WTC11 (cell line): ENCODE measurements at regions not wholly inside any gene's neighbourhood (a gene's known extent, or its start where the extent isn't known, plus 50 kb on each side); places are given as distances from the start of the nearest gene placed in this dataset.

Experiments used
- ATAC-seq: fragments of 200-7000 bp; cut with Tn5 transposase; 2 replicates; pipeline ENCODE4 v1.10.0; 2021; ENCODE audit warnings: mild to moderate bottlenecking, moderate library complexity
- CTCF ChIA-PET: fragments of 300-600 bp; sonication (Branson Sonifier 250); formaldehyde crosslinking; loops from one replicate; lab custom pipeline; 2021; ENCODE audit warnings: antibody characterized with exemption; lab: Charles Lee
- POLR2A ChIA-PET: fragments of 350-600 bp; sonication (Branson Sonifier 250); formaldehyde crosslinking; loops from one replicate; lab custom pipeline; 2021; ENCODE audit warnings: antibody characterized with exemption; lab: Charles Lee
- DNase-seq: peaks from one replicate; pipeline ENCODE4 v3.0.0; 2021; ENCODE audit warnings: low spot score
- H3K27ac Mint-ChIP-seq: 2 replicates; pipeline ENCODE4 v1.8.0; 2021; ENCODE audit warnings: mixed read lengths
- H3K27me3 Mint-ChIP-seq: 2 replicates; pipeline ENCODE4 v1.8.0; 2021; ENCODE audit warnings: low read depth, mild to moderate bottlenecking, moderate library complexity, mixed read lengths
- H3K36me3 Mint-ChIP-seq: 2 replicates; pipeline ENCODE4 v1.8.0; 2021; ENCODE audit warnings: mixed read lengths
- H3K4me1 Mint-ChIP-seq: 2 replicates; pipeline ENCODE4 v1.8.0; 2022; ENCODE audit warnings: mixed read lengths
- H3K4me3 Mint-ChIP-seq: 2 replicates; pipeline ENCODE4 v1.8.0; 2021; ENCODE audit warnings: mild to moderate bottlenecking, moderate library complexity, mixed read lengths
- H3K9me3 Mint-ChIP-seq: 2 replicates; pipeline ENCODE4 v1.8.0; 2021; ENCODE audit warnings: mixed read lengths
- CREB1 ChIP-seq: sonication (generic); formaldehyde crosslinking; IDR thresholded peaks from 2 replicates; pipeline ENCODE4 v1.8.0; 2023; ENCODE audit warnings: mild to moderate bottlenecking, missing genetic modification reagents
- ESRRA ChIP-seq: sonication (generic); formaldehyde crosslinking; IDR thresholded peaks from 2 replicates; pipeline ENCODE4 v1.8.1; 2022; ENCODE audit warnings: mild to moderate bottlenecking, missing genetic modification reagents, borderline replicate concordance
- FOXJ3 ChIP-seq: sonication (generic); formaldehyde crosslinking; IDR thresholded peaks from 2 replicates; pipeline ENCODE4 v1.9.0; 2021; ENCODE audit warnings: missing genetic modification reagents, mild to moderate bottlenecking, borderline replicate concordance
- GABPB1 ChIP-seq: sonication (generic); formaldehyde crosslinking; IDR thresholded peaks from 2 replicates; pipeline ENCODE4 v1.8.1; 2023; ENCODE audit warnings: mild to moderate bottlenecking, missing genetic modification reagents
- GTF2I ChIP-seq: fragments of 250-450 bp; sonication (Bioruptor Pico); conservative IDR thresholded peaks from 2 replicates; pipeline ENCODE4 v1.4.0; 2021; ENCODE audit warnings: mild to moderate bottlenecking
- NFYB ChIP-seq: sonication (generic); formaldehyde crosslinking; conservative IDR thresholded peaks from 2 replicates; pipeline ENCODE4 v1.8.0; 2022; ENCODE audit warnings: low read depth, missing genetic modification reagents
- NR1H2 ChIP-seq: sonication (generic); formaldehyde crosslinking; IDR thresholded peaks from 2 replicates; pipeline ENCODE4 v1.9.0; 2021; ENCODE audit warnings: mild to moderate bottlenecking, moderate library complexity, missing genetic modification reagents
- SP1 ChIP-seq: sonication (generic); formaldehyde crosslinking; conservative IDR thresholded peaks from 2 replicates; pipeline ENCODE4 v1.8.1; 2022; ENCODE audit warnings: missing genetic modification reagents
- ZNF138 ChIP-seq: sonication (generic); formaldehyde crosslinking; conservative IDR thresholded peaks from 2 replicates; pipeline ENCODE4 v1.8.1; 2022; ENCODE audit warnings: mild to moderate bottlenecking, moderate library complexity, missing genetic modification reagents
- ZNF263 ChIP-seq: sonication (generic); formaldehyde crosslinking; IDR thresholded peaks from 2 replicates; pipeline ENCODE4 v1.8.1; 2022; ENCODE audit warnings: low read depth, mild to moderate bottlenecking, moderate library complexity, missing genetic modification reagents
- ZNF416 ChIP-seq: fragments of 250-450 bp; sonication (Bioruptor Pico); IDR thresholded peaks from 2 replicates; pipeline ENCODE4 v1.9.0; 2021; ENCODE audit warnings: mild to moderate bottlenecking, inconsistent platforms
- ZNF423 ChIP-seq: fragments of 250-450 bp; sonication (Bioruptor Pico); IDR thresholded peaks from 2 replicates; pipeline ENCODE4 v2.1.2; 2022; ENCODE audit warnings: mild to moderate bottlenecking, moderate library complexity
- TF ChIP-seq, protein P1 (sequence below): fragments of 250-450 bp; sonication (Bioruptor Pico); IDR thresholded peaks from 2 replicates; pipeline ENCODE4 v1.9.0; 2021; ENCODE audit warnings: moderate library complexity, mild to moderate bottlenecking, inconsistent platforms, borderline replicate concordance
- TF ChIP-seq, protein P2 (sequence below): fragments of 250-450 bp; sonication (Bioruptor Pico); IDR thresholded peaks from 2 replicates; pipeline ENCODE4 v1.8.0; 2021; ENCODE audit warnings: mild to moderate bottlenecking
- TF ChIP-seq, protein P3 (sequence below): fragments of 250-450 bp; sonication (Bioruptor Pico); IDR thresholded peaks from 2 replicates; pipeline ENCODE4 v1.9.0; 2021; ENCODE audit warnings: mild to moderate bottlenecking, borderline replicate concordance
- TF ChIP-seq, protein P4 (sequence below): sonication (generic); formaldehyde crosslinking; conservative IDR thresholded peaks from 2 replicates; pipeline ENCODE4 v1.8.1; 2022; ENCODE audit warnings: mild to moderate bottlenecking, missing genetic modification reagents
- TF ChIP-seq, protein P5 (sequence below): sonication (generic); formaldehyde crosslinking; IDR thresholded peaks from 2 replicates; pipeline ENCODE4 v1.8.1; 2023; ENCODE audit warnings: mild to moderate bottlenecking, moderate library complexity, missing genetic modification reagents

DNA sequence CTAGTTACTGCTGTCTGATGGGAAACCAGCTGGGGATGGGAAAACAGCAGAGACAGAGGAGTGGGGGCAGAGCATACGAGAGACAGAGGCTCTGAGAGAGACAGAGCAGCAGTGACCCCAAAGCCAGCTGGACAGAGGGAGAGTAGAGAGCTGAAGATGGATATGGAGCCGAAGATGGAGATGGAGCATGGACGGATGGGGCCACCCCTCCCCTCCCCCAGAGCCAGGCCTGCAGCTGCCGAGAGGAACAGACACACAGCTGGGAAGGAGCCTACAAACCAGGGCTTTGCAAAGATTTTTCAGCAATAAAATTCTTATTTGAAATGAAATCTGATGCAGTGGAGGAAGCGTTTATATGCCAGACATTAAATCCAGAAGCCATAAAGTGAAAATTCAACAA lies 167.6 kb upstream of the LINGO1 start:
- no peak for TF ChIP-seq GABPB1 (CRISPR knock-in tag)
- TF ChIP-seq, protein P1, sequence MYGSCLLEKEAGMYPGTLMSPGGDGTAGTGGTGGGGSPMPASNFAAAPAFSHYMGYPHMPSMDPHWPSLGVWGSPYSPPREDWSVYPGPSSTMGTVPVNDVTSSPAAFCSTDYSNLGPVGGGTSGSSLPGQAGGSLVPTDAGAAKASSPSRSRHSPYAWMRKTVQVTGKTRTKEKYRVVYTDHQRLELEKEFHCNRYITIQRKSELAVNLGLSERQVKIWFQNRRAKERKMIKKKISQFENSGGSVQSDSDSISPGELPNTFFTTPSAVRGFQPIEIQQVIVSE (CRISPR knock-in tag): no peak
- no peak for TF ChIP-seq ZNF423 (CRISPR knock-in tag)
- no peak for TF ChIP-seq NFYB
- TF ChIP-seq ZNF138 (CRISPR knock-in tag): no peak
- TF ChIP-seq, protein P2, sequence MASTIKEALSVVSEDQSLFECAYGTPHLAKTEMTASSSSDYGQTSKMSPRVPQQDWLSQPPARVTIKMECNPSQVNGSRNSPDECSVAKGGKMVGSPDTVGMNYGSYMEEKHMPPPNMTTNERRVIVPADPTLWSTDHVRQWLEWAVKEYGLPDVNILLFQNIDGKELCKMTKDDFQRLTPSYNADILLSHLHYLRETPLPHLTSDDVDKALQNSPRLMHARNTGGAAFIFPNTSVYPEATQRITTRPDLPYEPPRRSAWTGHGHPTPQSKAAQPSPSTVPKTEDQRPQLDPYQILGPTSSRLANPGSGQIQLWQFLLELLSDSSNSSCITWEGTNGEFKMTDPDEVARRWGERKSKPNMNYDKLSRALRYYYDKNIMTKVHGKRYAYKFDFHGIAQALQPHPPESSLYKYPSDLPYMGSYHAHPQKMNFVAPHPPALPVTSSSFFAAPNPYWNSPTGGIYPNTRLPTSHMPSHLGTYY (CRISPR knock-in tag): no peak
- no peak for TF ChIP-seq CREB1
- ChIA-PET CTCF (interaction anchor here (1.5 to 4.1 kb wide), 3 partner anchors 16 to 252 kb away, joined by 5 to 22 read pairs (median 15); no protein-coding TSS in a partner anchor), POLR2A (no interaction called here)
- Mint-ChIP-seq H3K36me3 (no peaks in the 10 kb centered on the region), H3K27me3 (no peaks in the 10 kb centered on the region), H3K27ac (no peak overlapping the region), H3K9me3 (0 out of 2 replicates have a peak, but pooled peaks cover 3% of the 10 kb centered on the region), H3K4me1 (peaks cover 24% of the 10 kb centered on the region), H3K4me3 (no peak overlapping the region)
- DNase-seq (no peak), ATAC-seq (no peak)

DNA sequence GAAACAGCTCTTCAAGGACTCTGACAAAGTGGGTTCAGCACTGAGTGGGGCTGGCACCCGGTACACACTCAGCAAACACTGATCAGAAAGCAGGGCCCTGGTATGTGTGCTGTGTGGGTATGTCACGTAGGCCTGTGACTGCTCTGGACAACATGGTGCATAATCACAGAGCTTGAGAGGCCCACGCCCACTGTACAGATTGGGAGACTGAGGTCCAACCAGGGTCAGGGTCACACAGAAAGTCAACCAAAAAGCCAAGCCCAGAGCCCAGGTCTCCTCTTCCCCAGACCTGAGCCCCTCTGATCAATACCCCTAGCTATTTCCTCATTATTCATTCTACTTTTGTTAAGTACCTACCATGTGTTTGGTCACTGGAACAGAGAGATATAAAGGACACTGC lies 166.1 kb upstream of the LINGO1 start:
- ChIA-PET POLR2A (no interaction called here), CTCF (interaction anchor here (1.2 to 4.1 kb wide), 7 partner anchors 14 to 250 kb away, joined by 3 to 22 read pairs (median 5); no protein-coding TSS in a partner anchor)
- DNase-seq (no peak), ATAC-seq (no peak)
- Mint-ChIP-seq H3K4me1 (peaks cover 19% of the 10 kb centered on the region), H3K36me3 (no peaks in the 10 kb centered on the region), H3K27ac (no peak overlapping the region), H3K27me3 (no peaks in the 10 kb centered on the region), H3K4me3 (no peak overlapping the region), H3K9me3 (0 out of 2 replicates have a peak, but pooled peaks cover 3% of the 10 kb centered on the region)
- TF ChIP-seq ESRRA (CRISPR knock-in tag) (no peak), ZNF416 (CRISPR knock-in tag) (no peak), ZNF263 (CRISPR knock-in tag) (no peak), SP1 (no peak), GTF2I (CRISPR knock-in tag) (no peak), NFYB (no peak), NR1H2 (CRISPR knock-in tag) (no peak), GABPB1 (CRISPR knock-in tag) (no peak), FOXJ3 (CRISPR knock-in tag) (no peak)
- TF ChIP-seq, protein P3, sequence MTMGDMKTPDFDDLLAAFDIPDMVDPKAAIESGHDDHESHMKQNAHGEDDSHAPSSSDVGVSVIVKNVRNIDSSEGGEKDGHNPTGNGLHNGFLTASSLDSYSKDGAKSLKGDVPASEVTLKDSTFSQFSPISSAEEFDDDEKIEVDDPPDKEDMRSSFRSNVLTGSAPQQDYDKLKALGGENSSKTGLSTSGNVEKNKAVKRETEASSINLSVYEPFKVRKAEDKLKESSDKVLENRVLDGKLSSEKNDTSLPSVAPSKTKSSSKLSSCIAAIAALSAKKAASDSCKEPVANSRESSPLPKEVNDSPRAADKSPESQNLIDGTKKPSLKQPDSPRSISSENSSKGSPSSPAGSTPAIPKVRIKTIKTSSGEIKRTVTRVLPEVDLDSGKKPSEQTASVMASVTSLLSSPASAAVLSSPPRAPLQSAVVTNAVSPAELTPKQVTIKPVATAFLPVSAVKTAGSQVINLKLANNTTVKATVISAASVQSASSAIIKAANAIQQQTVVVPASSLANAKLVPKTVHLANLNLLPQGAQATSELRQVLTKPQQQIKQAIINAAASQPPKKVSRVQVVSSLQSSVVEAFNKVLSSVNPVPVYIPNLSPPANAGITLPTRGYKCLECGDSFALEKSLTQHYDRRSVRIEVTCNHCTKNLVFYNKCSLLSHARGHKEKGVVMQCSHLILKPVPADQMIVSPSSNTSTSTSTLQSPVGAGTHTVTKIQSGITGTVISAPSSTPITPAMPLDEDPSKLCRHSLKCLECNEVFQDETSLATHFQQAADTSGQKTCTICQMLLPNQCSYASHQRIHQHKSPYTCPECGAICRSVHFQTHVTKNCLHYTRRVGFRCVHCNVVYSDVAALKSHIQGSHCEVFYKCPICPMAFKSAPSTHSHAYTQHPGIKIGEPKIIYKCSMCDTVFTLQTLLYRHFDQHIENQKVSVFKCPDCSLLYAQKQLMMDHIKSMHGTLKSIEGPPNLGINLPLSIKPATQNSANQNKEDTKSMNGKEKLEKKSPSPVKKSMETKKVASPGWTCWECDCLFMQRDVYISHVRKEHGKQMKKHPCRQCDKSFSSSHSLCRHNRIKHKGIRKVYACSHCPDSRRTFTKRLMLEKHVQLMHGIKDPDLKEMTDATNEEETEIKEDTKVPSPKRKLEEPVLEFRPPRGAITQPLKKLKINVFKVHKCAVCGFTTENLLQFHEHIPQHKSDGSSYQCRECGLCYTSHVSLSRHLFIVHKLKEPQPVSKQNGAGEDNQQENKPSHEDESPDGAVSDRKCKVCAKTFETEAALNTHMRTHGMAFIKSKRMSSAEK: no peak
- TF ChIP-seq, protein P4, sequence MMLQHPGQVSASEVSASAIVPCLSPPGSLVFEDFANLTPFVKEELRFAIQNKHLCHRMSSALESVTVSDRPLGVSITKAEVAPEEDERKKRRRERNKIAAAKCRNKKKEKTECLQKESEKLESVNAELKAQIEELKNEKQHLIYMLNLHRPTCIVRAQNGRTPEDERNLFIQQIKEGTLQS (CRISPR knock-in tag): no peak
- TF ChIP-seq, protein P5, sequence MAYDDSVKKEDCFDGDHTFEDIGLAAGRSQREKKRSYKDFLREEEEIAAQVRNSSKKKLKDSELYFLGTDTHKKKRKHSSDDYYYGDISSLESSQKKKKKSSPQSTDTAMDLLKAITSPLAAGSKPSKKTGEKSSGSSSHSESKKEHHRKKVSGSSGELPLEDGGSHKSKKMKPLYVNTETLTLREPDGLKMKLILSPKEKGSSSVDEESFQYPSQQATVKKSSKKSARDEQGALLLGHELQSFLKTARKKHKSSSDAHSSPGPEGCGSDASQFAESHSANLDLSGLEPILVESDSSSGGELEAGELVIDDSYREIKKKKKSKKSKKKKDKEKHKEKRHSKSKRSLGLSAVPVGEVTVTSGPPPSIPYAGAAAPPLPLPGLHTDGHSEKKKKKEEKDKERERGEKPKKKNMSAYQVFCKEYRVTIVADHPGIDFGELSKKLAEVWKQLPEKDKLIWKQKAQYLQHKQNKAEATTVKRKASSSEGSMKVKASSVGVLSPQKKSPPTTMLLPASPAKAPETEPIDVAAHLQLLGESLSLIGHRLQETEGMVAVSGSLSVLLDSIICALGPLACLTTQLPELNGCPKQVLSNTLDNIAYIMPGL: no peak
